ENCODE measurements at regions not wholly inside any gene's neighbourhood (a gene's known extent, or its start where the extent isn't known, plus 50 kb on each side); places are given as distances from the start of the nearest gene placed in this dataset.

DNA sequence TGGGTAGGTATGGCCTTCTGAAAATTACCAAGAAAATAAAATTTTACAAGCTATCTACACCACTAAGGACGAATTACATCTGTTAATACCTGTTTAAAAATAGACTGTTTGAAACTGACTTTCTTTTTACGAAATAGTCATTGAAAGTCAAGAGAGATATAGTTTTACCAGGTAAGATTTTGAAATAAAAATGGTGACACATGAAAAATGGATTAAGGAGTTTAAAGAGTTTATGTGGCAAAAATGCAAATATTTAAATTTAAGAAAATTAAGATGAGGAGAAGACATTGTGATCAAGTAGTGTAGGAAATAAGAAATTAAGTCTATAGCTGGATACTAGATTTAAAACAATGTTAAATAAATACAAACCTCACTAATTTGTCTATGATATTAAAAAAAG lies 271.5 kb downstream of the TRIB2 start:
- TF ChIP-seq, protein P1, sequence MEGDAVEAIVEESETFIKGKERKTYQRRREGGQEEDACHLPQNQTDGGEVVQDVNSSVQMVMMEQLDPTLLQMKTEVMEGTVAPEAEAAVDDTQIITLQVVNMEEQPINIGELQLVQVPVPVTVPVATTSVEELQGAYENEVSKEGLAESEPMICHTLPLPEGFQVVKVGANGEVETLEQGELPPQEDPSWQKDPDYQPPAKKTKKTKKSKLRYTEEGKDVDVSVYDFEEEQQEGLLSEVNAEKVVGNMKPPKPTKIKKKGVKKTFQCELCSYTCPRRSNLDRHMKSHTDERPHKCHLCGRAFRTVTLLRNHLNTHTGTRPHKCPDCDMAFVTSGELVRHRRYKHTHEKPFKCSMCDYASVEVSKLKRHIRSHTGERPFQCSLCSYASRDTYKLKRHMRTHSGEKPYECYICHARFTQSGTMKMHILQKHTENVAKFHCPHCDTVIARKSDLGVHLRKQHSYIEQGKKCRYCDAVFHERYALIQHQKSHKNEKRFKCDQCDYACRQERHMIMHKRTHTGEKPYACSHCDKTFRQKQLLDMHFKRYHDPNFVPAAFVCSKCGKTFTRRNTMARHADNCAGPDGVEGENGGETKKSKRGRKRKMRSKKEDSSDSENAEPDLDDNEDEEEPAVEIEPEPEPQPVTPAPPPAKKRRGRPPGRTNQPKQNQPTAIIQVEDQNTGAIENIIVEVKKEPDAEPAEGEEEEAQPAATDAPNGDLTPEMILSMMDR (IDR thresholded peaks at IDR 0.05; ENCODE audit: low read depth, low read length, poor library complexity, severe bottlenecking): no peak
- no peak for TF ChIP-seq EZH2phosphoT487 (IDR thresholded peaks at IDR 0.05; ENCODE audit: borderline replicate concordance, low read length)

Data from DOHH2 (cell line).